ENCODE measurements at regions not wholly inside any gene's neighbourhood (a gene's known extent, or its start where the extent isn't known, plus 50 kb on each side); places are given as distances from the start of the nearest gene placed in this dataset.

DNA sequence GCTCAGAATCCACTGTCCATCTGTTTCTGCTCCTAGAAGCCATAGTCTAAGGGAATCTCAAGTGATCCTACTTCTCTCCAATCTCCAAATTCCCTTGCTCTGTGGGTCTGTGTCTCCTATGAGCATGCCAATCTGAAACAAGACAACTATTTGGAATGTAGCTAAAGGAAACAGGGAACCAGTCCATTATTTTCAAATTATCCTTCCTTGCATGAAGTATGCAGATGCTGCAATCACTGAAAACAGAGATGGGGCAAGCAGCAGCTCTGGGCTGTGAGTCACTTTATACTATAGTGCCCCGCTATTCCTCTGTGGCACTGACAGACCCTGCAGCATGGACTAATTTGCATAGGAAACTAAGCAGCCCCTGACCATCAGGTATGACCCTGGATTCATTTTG is 76.9 kb upstream of the PRSS58 start:
- TF ChIP-seq, protein P1, sequence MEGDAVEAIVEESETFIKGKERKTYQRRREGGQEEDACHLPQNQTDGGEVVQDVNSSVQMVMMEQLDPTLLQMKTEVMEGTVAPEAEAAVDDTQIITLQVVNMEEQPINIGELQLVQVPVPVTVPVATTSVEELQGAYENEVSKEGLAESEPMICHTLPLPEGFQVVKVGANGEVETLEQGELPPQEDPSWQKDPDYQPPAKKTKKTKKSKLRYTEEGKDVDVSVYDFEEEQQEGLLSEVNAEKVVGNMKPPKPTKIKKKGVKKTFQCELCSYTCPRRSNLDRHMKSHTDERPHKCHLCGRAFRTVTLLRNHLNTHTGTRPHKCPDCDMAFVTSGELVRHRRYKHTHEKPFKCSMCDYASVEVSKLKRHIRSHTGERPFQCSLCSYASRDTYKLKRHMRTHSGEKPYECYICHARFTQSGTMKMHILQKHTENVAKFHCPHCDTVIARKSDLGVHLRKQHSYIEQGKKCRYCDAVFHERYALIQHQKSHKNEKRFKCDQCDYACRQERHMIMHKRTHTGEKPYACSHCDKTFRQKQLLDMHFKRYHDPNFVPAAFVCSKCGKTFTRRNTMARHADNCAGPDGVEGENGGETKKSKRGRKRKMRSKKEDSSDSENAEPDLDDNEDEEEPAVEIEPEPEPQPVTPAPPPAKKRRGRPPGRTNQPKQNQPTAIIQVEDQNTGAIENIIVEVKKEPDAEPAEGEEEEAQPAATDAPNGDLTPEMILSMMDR (conservative IDR thresholded peaks at IDR 0.05), result no peak
- no peak for TF ChIP-seq ZFX (IDR thresholded peaks at IDR 0.05)
